H1 (cell line): ENCODE measurements at regions not wholly inside any gene's neighbourhood (a gene's known extent, or its start where the extent isn't known, plus 50 kb on each side); places are given as distances from the start of the nearest gene placed in this dataset.

ENCODE experiments used
- CTCF ChIA-PET: fragments of 300-600 bp; sonication (Branson Sonifier 250); formaldehyde crosslinking; loops from one replicate; lab custom pipeline; 2021; ENCODE audit not compliant: partially characterized antibody; lab: Charles Lee
- POLR2A ChIA-PET: fragments of 300-600 bp; sonication (Branson Sonifier 250); formaldehyde crosslinking; loops from one replicate; lab custom pipeline; 2021; ENCODE audit warnings: inconsistent platforms; ENCODE audit not compliant: partially characterized antibody; lab: Charles Lee
- DNase-seq, 2 experiments: peaks; one replicate each; pipeline versions ENCODE4 v3.0.0 to v3.0.0-alpha.2; 2010 to 2022; ENCODE audit warnings: low spot score in 2 of 2, low read depth in 1 of 2, mixed read lengths in 1 of 2
- FAIRE-seq: peaks from 2 replicates; lab custom pipeline; 2011; peaks lifted over from hg19 to GRCh38; lab: Jason Lieb, UNC
- H2AFZ ChIP-seq: 2 replicates; pipeline ENCODE4 v1.8.1; 2012; ENCODE audit warnings: low read length, inconsistent platforms
- H2AK5ac ChIP-seq: 2 replicates; pipeline ENCODE4 v1.6.1; 2013; ENCODE audit warnings: low read depth, low read length
- H2BK120ac ChIP-seq: replicated peaks from 2 replicates; pipeline ENCODE3; 2013; ENCODE audit warnings: low read depth, low read length, inconsistent platforms
- H2BK12ac ChIP-seq: 2 replicates; pipeline ENCODE4 v1.6.1; 2013; ENCODE audit warnings: low read depth, low read length
- H2BK15ac ChIP-seq: 2 replicates; pipeline ENCODE4 v1.6.1; 2013; ENCODE audit warnings: low read length
- H2BK20ac ChIP-seq: 2 replicates; pipeline ENCODE4 v1.6.1; 2013; ENCODE audit warnings: low read length
- H2BK5ac ChIP-seq: 2 replicates; pipeline ENCODE4 v1.6.1; 2013; ENCODE audit warnings: low read depth, low read length
- H3K14ac ChIP-seq: 2 replicates; pipeline ENCODE4 v1.6.1; 2013; ENCODE audit warnings: inconsistent platforms; ENCODE audit not compliant: insufficient read length
- H3K18ac ChIP-seq: 2 replicates; pipeline ENCODE4 v1.6.1; 2013; ENCODE audit warnings: low read length; ENCODE audit errors: extremely low read depth
- H3K23ac ChIP-seq: 2 replicates; pipeline ENCODE4 v1.6.1; 2013; ENCODE audit warnings: inconsistent platforms; ENCODE audit not compliant: insufficient read length
- H3K23me2 ChIP-seq: 2 replicates; pipeline ENCODE4 v1.6.1; 2013; ENCODE audit warnings: low read depth, low read length
- H3K27ac ChIP-seq: 2 replicates; pipeline ENCODE4 v1.6.1; 2011; ENCODE audit warnings: low read depth, low read length, inconsistent platforms
- H3K27me3 ChIP-seq, 4 experiments: replicated peaks in 1 of 4; 1 replicate in 1 of 4; 2 replicates in 3 of 4; pipeline versions ENCODE4 v1.6.1 to v1.8.1; 2011 to 2013; ENCODE audit warnings: low read length in 3 of 4, mild to moderate bottlenecking in 3 of 4, inconsistent platforms in 2 of 4, mixed read lengths in 2 of 4, moderate library complexity in 1 of 4; ENCODE audit not compliant: control insufficient read depth in 3 of 4, insufficient read depth in 3 of 4; ENCODE audit errors: extremely low read depth in 1 of 4
- H3K36me3 ChIP-seq, 4 experiments: 2 replicates each; pipeline versions ENCODE4 v1.6.1 to v1.8.1; 2011 to 2013; ENCODE audit warnings: mild to moderate bottlenecking in 4 of 4, low read length in 3 of 4, moderate library complexity in 2 of 4, control low read depth in 1 of 4, inconsistent platforms in 1 of 4; ENCODE audit not compliant: insufficient read depth in 4 of 4, control insufficient read depth in 2 of 4
- H3K4ac ChIP-seq: replicated peaks from 2 replicates; pipeline ENCODE3; 2013; ENCODE audit warnings: low read length, low read depth, mixed read lengths, inconsistent platforms; ENCODE audit not compliant: insufficient read length
- H3K4me1 ChIP-seq, 4 experiments: replicated peaks in 1 of 4; 1 replicate in 1 of 4; 2 replicates in 3 of 4; pipeline versions ENCODE4 v1.6.1 to v1.8.1; 2011 to 2013; ENCODE audit warnings: low read length in 3 of 4, inconsistent platforms in 2 of 4, mixed read lengths in 1 of 4; ENCODE audit not compliant: insufficient read depth in 4 of 4, control insufficient read depth in 3 of 4
- H3K4me2 ChIP-seq, 2 experiments: 2 replicates each; pipeline versions ENCODE4 v1.6.1 to v1.8.1; 2011 to 2013; ENCODE audit warnings: low read depth in 2 of 2, low read length in 2 of 2, control low read depth in 1 of 2, inconsistent platforms in 1 of 2, mild to moderate bottlenecking in 1 of 2; ENCODE audit not compliant: insufficient read depth in 1 of 2
- H3K4me3 ChIP-seq, 4 experiments: fragments of 200-600, 300-600 bp in 1 of 4; sonication (generic), shearing (Covaris generic), sonication (Bioruptor Twin) in 1 of 4; 2 replicates each; pipeline versions ENCODE4 v1.5.1 to v1.8.1; 2011 to 2016; ENCODE audit warnings: low read length in 4 of 4, low read depth in 3 of 4, control low read depth in 2 of 4, inconsistent platforms in 2 of 4, mild to moderate bottlenecking in 2 of 4, mixed read lengths in 1 of 4, moderate library complexity in 1 of 4; ENCODE audit not compliant: insufficient read depth in 2 of 4; ENCODE audit errors: extremely low read depth in 1 of 4
- H3K56ac ChIP-seq: replicated peaks from 2 replicates; pipeline ENCODE3; 2013; ENCODE audit warnings: low read depth, mild to moderate bottlenecking, mixed read lengths, low read length, inconsistent platforms; ENCODE audit not compliant: insufficient read length
- H3K79me1 ChIP-seq: 2 replicates; pipeline ENCODE4 v1.6.1; 2013; ENCODE audit warnings: low read depth, low read length, control low read depth
- H3K79me2 ChIP-seq, 2 experiments: 2 replicates each; pipeline versions ENCODE4 v1.6.1 to v1.8.1; 2012 to 2013; ENCODE audit warnings: low read length in 2 of 2, mild to moderate bottlenecking in 2 of 2, inconsistent platforms in 1 of 2; ENCODE audit not compliant: insufficient read depth in 2 of 2, control insufficient read depth in 1 of 2
- H3K9ac ChIP-seq, 4 experiments: replicated peaks in 1 of 4; 1 replicate in 1 of 4; 2 replicates in 3 of 4; pipeline versions ENCODE4 v1.6.1 to v1.8.1; 2011 to 2013; ENCODE audit warnings: low read depth in 3 of 4, low read length in 3 of 4, control low read depth in 2 of 4, mild to moderate bottlenecking in 2 of 4, moderate library complexity in 2 of 4, inconsistent platforms in 1 of 4; ENCODE audit errors: extremely low read depth in 1 of 4
- H3K9me3 ChIP-seq, 2 experiments: 2 replicates each; pipeline versions ENCODE4 v1.6.1 to v1.8.1; 2012 to 2013; ENCODE audit warnings: mild to moderate bottlenecking in 2 of 2, moderate library complexity in 2 of 2, control low read depth in 1 of 2, inconsistent platforms in 1 of 2, low read depth in 1 of 2, low read length in 1 of 2, mixed read lengths in 1 of 2; ENCODE audit not compliant: insufficient read depth in 2 of 2
- H4K20me1 ChIP-seq, 2 experiments: replicated peaks in 1 of 2; 2 replicates each; pipeline versions ENCODE3 to v1.8.1; 2011 to 2013; ENCODE audit warnings: inconsistent platforms in 2 of 2, low read length in 2 of 2, mild to moderate bottlenecking in 1 of 2; ENCODE audit not compliant: insufficient read depth in 2 of 2, control insufficient read depth in 1 of 2
- H4K5ac ChIP-seq: 2 replicates; pipeline ENCODE4 v1.6.1; 2013; ENCODE audit warnings: low read length, low read depth, mixed read lengths, inconsistent platforms; ENCODE audit not compliant: insufficient read length
- H4K8ac ChIP-seq: 2 replicates; pipeline ENCODE4 v1.8.0; 2013; ENCODE audit warnings: mild to moderate bottlenecking, moderate library complexity, low read length, inconsistent platforms; ENCODE audit not compliant: insufficient read depth; ENCODE audit errors: extremely low read depth
- H4K91ac ChIP-seq: replicated peaks from 2 replicates; pipeline ENCODE3; 2013; ENCODE audit warnings: low read length, mixed read lengths, inconsistent platforms; ENCODE audit not compliant: insufficient read length
- BRCA1 ChIP-seq: IDR thresholded peaks from 2 replicates; pipeline ENCODE4 v1.6.1; 2012; ENCODE audit warnings: low read depth, low read length, improper control_type of control experiment
- EZH2 ChIP-seq: fragments of 200-600 bp; sonication (generic); IDR thresholded peaks from 2 replicates; pipeline ENCODE4 v1.7.1; 2012; ENCODE audit warnings: low read depth, mild to moderate bottlenecking, moderate library complexity, low read length, inconsistent platforms; ENCODE audit not compliant: severe bottlenecking
- GABPA ChIP-seq: IDR thresholded peaks from 2 replicates; pipeline ENCODE4 v1.6.1; 2011; ENCODE audit warnings: mild to moderate bottlenecking, low read length, moderate library complexity, borderline replicate concordance; ENCODE audit not compliant: insufficient read depth
- HDAC6 ChIP-seq: IDR thresholded peaks from one replicate; pipeline ENCODE4 v1.7.1; 2012; ENCODE audit warnings: low read depth, mild to moderate bottlenecking, inconsistent platforms, low read length, moderate library complexity
- JUN ChIP-seq: IDR thresholded peaks from 2 replicates; pipeline ENCODE4 v1.6.1; 2011; ENCODE audit warnings: low read depth, mild to moderate bottlenecking, improper control_type of control experiment, low read length
- KDM4A ChIP-seq: IDR thresholded peaks from one replicate; pipeline ENCODE4 v1.7.1; 2012; ENCODE audit warnings: low read depth, mild to moderate bottlenecking, moderate library complexity, low read length, inconsistent platforms; ENCODE audit not compliant: severe bottlenecking
- KDM5A ChIP-seq: fragments of 200-600 bp; IDR thresholded peaks from 2 replicates; pipeline ENCODE4 v1.7.1; 2012; ENCODE audit warnings: mild to moderate bottlenecking, low read length, inconsistent platforms, mixed read lengths
- NRF1 ChIP-seq: IDR thresholded peaks from 2 replicates; pipeline ENCODE4 v1.6.1; 2011; ENCODE audit warnings: mild to moderate bottlenecking, low read depth, low read length, improper control_type of control experiment
- POLR2AphosphoS5 ChIP-seq: IDR thresholded peaks from 2 replicates; pipeline ENCODE4 v1.6.1; 2011; ENCODE audit warnings: low read depth, low read length
- RFX5 ChIP-seq: IDR thresholded peaks from 2 replicates; pipeline ENCODE4 v1.6.1; 2011; ENCODE audit warnings: low read depth, low read length, improper control_type of control experiment, borderline replicate concordance
- SIX5 ChIP-seq: IDR thresholded peaks from 2 replicates; pipeline ENCODE4 v1.6.1; 2011; ENCODE audit warnings: mild to moderate bottlenecking, low read depth, low read length
- TEAD4 ChIP-seq: IDR thresholded peaks from 2 replicates; pipeline ENCODE4 v1.6.1; 2012; ENCODE audit warnings: low read depth, low read length, inconsistent platforms, mixed read lengths
- ZNF274 ChIP-seq: IDR thresholded peaks from 2 replicates; pipeline ENCODE4 v1.7.0; 2012; ENCODE audit warnings: low read length, borderline replicate concordance; ENCODE audit errors: extremely low read depth
- WGBS, 2 experiments: shearing (Covaris generic) in 1 of 2; methylation state at CpG; one replicate each; pipeline versions ENCODE4 v1.1.6 to v1.1.7; 2013 to 2015; ENCODE audit warnings: low lambda C conversion rate in 2 of 2, mixed read lengths in 2 of 2, inconsistent platforms in 1 of 2, low coverage in 1 of 2, missing lambda C conversion rate in 1 of 2; ENCODE audit not compliant: insufficient replicate concordance in 2 of 2, insufficient coverage in 1 of 2, insufficient read length in 1 of 2; ENCODE audit errors: extremely low coverage in 1 of 2, missing lambda C conversion rate in 1 of 2; 5-methylcytosine and 5-hydroxymethylcytosine counted together
- TF ChIP-seq, protein P1 (sequence below): IDR thresholded peaks from 2 replicates; pipeline ENCODE4 v1.6.1; 2012; ENCODE audit warnings: inconsistent platforms
- TF ChIP-seq, protein P2 (sequence below): IDR thresholded peaks from 2 replicates; pipeline ENCODE4 v1.6.1; 2012; ENCODE audit warnings: inconsistent platforms

DNA sequence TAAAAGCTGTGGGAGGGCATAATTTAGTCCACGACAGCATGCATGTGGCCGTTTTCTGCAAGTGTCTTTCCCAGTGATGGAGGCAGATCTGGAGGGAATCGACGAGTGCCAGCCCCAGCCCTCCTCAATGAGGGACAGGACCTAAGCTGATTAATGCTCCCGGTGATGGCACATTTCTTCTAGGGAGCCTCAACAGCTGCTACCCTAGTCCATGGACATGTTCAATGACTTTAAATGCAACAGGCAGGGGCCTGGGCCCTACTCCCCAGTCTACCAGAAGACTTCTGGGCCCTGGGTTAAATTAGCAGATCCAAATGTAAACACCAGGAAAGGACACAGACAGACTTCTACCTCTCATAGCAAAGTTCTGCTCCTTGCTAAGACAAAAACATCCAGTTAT is 155.1 kb downstream of the ACTR3 start:
- Histone ChIP-seq H3K79me1 (no peaks in the 10 kb centered on the region), H3K9ac (no peak overlapping the region), H4K8ac (no peak overlapping the region; the same call in 1 of the 2 replicates), H2BK15ac (no peak overlapping the region), H3K23me2 (no peaks in the 10 kb centered on the region), H4K91ac (no peak overlapping the region), H3K56ac (no peak overlapping the region), H3K4me2 (no peak overlapping the region), H2BK120ac (no peak overlapping the region), H3K23ac (no peak overlapping the region), H2AFZ (no peak overlapping the region), H3K36me3 (no peaks in the 10 kb centered on the region), H4K5ac (no peak overlapping the region), H3K18ac (no peak overlapping the region), H4K20me1 (no peaks in the 10 kb centered on the region), H3K4me3 (no peak overlapping the region), H3K27me3 (no peaks in the 10 kb centered on the region), H2BK20ac (no peak overlapping the region), H3K27ac (no peak overlapping the region), H3K14ac (no peak overlapping the region), H3K4me1 (no peaks in the 10 kb centered on the region), H2AK5ac (no peak overlapping the region), H3K9me3 (no peaks in the 10 kb centered on the region), H2BK5ac (no peak overlapping the region), H3K79me2 (no peaks in the 10 kb centered on the region), H2BK12ac (no peak overlapping the region), H3K4ac (no peak overlapping the region)
- no peak for DNase-seq
- POLR2A ChIA-PET: no interaction called here
- 93% methylated on average over 5 of the region's 5 CpGs; no CpG with 5 or more reads in 1 of the 2 experiments for WGBS, 2 experiments
- CTCF ChIA-PET: interaction anchor here (0.5 kb wide), 1 partner anchor 66 kb away, joined by 3 read pairs; no protein-coding TSS in a partner anchor
- no peak for FAIRE-seq
- TF ChIP-seq, protein P1, sequence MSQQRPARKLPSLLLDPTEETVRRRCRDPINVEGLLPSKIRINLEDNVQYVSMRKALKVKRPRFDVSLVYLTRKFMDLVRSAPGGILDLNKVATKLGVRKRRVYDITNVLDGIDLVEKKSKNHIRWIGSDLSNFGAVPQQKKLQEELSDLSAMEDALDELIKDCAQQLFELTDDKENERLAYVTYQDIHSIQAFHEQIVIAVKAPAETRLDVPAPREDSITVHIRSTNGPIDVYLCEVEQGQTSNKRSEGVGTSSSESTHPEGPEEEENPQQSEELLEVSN: no peak
- TF ChIP-seq ZNF274: no peak
- TF ChIP-seq EZH2: no peak
- TF ChIP-seq JUN: no peak
- no peak for TF ChIP-seq KDM5A
- no peak for TF ChIP-seq SIX5
- no peak for TF ChIP-seq RFX5
- TF ChIP-seq BRCA1: no peak
- no peak for TF ChIP-seq POLR2AphosphoS5
- no peak for TF ChIP-seq HDAC6
- TF ChIP-seq NRF1: no peak
- no peak for TF ChIP-seq GABPA
- no peak for TF ChIP-seq KDM4A
- no peak for TF ChIP-seq TEAD4
- TF ChIP-seq, protein P2, sequence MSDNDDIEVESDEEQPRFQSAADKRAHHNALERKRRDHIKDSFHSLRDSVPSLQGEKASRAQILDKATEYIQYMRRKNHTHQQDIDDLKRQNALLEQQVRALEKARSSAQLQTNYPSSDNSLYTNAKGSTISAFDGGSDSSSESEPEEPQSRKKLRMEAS: no peak
